GM21786 (cell line): ENCODE measurements at regions not wholly inside any gene's neighbourhood (a gene's known extent, or its start where the extent isn't known, plus 50 kb on each side); places are given as distances from the start of the nearest gene placed in this dataset.

Source experiments
- ATAC-seq: cut with Tn5 transposase; IDR thresholded peaks from one replicate; pipeline ENCODE4 v1.9.1; 2021; ENCODE audit not compliant: unreplicated experiment

DNA sequence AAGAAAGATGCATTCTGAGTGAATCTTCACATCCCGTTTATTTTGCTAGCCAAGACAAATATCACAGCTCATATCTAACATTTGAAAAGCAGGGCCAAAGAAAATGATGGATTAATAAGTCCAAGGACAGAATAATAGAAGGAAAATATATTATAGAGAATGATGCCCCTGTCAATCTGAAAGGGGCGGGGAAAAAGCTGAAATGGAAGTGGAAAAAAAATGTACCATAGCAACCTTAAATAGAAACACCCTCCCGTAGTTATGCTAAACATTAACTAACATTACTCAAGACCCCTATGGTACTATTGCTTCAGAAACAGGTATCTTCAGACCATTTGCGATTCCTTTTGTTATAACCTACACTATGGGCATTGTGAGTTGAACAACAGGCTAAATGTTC, 67.7 kb upstream of the SMARCA2 start:
- no peak for ATAC-seq

DNA sequence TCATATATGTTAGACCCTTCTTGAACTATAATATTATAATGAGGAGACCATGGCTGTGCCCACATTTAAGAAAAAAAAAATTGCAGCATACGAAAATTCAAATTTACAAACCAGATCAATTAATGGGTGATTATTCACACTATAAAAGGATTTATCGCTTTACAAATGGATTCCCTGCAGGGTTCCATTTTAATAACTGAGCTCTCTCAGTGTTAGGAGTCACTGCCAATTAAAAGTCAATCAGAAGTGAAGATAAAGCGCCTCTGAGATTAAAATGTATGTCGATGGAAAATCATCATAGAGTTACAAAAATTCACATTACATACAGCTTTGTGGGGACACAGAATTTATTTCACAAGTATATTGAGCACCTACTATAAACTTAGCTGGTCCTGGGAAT, 66.6 kb upstream of the SMARCA2 start:
- no peak for ATAC-seq

DNA sequence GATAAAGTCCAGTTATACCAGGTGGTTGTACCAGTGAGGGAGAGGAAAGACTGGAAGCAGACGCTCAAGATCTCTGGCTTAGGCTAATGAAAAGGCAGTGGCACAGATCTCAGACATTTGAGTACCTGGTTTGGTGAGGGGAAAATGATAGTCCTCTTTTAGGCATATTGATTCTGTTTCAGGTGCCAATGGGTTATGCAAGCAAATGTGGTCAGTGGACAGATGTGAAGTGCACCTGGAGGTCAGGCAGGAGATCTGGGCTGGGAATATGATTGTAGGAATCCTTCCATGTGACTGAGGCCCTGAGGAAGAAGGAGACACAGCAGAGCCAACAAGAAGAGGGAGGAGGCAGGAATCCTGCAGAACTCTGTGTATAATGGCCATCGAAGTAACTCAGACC, 63.7 kb upstream of the SMARCA2 start:
- ATAC-seq: no peak

DNA sequence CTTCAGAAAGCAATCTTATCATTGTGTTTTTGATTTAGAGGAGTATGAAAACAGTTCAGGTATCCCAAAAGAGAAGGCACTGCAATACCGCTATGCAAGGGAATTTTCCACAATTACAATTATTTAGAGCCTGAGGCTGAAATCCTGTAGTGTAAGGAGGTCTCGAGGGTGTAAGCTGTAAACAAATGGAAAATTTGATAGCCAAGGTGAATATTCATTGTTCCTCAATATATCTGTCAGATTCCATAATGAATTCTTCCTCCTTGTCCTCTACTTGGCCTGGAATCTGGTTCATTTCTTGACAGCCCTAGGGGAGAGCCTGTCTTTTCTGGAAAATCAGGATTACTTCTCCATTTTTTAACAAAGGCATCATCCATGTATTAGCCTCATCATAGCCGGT, 63.1 kb upstream of the SMARCA2 start:
- ATAC-seq: no peak

DNA sequence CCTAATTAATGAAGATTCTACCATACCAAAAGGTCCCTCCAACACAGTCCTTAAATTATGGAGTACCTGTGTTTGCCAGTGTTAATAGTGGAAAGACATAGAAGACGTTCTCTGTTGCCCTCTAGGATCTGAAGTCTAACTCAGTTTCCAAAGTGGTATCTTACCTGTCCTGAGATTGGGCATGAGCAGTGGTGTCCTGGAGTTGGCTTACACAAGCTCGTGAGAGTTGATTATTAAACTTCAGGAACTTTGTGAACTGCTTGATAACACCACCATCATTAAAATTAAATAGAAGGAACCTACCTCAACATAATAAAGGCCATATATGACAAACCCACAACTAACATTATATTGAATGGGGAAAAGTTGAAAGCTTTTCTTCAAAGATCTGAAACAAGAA, 60.9 kb upstream of the SMARCA2 start:
- no peak for ATAC-seq

DNA sequence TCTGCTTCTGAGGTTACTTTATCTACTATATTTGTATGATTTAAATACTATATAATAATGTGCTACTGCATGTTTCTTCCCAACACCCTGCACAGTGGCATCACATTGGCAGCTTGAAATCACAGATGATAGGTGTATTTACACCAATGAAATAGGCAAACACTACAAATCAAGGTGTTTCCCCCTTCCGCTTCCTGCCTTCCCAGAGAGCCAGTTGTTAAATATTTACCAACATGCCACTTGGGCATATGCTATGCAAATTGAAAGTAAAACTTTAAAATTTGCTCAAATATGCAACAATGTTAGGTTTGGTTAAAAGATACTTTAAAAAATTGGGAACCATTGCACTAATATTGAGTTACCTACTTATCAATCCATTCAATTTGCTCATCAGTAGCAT, 58.2 kb upstream of the SMARCA2 start:
- no peak for ATAC-seq

DNA sequence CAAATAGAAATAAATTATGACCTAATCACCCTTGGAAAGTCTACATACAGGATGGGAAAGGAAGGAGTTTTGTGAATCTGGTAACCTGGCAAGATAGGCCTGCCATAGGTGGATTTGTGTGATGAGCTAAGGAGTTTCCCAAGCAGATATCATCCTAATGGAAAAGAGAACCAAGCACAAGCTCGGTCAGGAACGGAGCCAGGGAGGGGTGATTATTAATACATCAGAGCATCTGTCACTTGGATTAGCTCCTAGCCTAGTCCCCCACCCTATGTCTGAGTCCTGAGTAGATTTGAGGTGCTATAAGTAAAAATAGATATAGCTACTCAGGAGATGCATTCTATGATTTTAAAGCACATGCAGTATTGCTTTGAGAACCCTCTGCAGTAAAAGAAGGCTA, 57.3 kb upstream of the SMARCA2 start:
- no peak for ATAC-seq

DNA sequence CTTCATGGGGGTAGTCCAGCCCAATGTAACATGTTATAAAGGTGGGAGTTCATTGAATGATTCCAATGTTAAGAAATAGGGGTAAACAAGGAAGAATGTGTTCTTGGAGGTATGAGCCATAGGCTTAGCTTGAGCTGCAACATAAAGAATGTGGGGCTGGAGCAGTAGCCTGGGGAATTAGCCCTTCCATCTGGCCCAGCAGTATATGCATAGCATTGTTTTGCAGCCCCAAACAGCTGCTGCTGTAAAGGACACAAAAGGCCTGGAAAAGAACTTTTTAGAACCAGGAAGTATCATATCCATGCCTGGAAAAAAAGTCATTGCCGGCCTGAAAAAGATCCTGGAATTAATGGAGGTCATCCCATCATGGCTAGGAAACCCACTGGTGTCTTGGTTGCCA, 55.8 kb upstream of the SMARCA2 start:
- ATAC-seq: no peak

DNA sequence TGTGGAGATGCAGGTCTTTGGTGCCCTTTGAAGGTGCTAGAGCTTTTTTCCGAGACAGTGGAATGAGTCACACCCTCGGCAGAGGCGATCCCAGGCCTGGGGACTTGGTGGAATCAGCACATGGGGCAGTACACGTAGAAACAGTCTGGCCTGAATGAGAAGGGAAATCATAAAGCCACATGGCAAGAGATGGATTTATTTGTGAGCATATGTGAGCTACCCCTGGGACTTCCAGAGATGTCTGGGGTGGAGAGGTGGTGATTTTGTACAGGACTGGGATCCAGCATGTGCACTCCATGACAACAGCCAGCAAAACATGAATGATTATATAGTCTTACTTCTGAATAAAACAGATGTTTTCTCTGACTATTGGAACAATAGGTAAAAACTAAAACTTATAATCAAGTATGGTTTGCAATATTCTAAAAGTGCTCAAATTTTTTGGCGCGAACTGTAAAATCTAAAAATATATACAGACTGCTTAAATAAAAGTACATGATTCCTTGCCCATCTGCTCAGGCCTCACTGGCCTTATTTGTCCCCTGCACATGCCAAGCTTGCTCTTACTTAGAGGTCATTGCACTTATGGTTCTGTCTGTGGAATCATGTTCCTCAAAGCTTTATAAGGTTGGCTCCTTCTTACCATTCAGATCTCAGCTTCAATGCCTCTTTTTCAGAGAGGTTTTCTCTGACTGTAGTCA, 54.7 kb upstream of the SMARCA2 start:
- no peak for ATAC-seq

DNA sequence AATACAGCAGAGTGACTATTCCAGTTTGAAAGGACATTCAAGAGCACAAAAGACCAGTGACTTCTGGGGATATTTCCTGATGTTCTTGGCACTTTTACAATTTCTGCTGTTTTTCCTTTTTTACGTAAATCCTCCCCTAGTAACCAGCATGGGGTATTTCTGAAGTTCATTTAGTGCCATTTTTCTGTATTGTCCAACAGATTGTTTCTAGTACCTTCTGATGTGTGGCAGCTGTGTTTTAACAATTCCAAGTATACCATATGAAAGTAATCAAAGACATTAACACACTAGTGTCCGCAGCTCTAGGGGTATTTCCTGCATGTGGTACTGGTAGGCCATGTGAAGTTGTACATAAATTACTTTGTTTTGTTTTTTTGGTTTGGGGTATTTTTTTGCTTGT, 53.0 kb upstream of the SMARCA2 start:
- ATAC-seq: no peak

DNA sequence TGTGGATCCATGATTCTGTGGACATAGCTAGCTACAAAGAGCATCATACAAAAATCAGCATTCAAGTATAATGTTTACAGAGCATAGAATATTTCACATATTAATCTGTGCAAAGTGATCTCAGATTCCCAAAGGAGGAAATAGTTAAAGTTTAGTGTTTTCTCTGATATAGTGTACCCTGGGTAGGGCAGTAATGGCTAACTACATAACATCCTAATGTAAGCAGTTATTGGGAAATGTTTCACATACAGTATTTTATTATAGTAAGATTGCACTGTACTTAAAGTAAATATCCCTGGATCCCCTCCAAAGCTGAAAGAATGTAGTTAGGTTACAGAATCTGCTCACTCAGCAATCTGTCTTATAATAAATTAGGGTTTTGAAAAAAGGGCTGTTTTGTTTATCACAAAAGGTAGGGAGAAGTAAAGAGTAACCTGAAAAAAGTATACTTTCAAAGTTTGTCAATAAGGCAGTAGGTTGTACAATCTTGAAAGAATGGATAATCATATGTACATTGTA, 52.5 kb upstream of the SMARCA2 start:
- no peak for ATAC-seq

DNA sequence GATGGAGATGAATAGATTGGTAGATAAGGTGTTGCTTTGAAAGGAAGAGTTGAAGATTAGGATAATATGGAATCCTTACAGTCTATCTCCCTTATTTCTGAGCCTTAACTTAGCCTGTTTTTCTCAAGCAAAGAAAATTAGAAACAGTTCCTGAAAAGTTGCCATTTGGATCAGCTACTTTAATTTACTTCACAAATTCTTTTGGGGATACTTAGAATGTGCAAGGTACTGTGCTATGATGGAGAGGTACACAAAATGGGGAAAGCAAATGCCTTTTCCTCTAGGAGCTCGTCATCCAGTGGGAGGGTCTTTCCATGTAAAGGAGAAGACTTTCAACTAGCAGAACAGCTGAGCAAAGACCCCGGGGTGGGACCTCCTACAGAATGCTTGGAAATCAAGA, 51.1 kb upstream of the SMARCA2 start:
- no peak for ATAC-seq
